ENCODE measurements at regions not wholly inside any gene's neighbourhood (a gene's known extent, or its start where the extent isn't known, plus 50 kb on each side); places are given as distances from the start of the nearest gene placed in this dataset.

DNA sequence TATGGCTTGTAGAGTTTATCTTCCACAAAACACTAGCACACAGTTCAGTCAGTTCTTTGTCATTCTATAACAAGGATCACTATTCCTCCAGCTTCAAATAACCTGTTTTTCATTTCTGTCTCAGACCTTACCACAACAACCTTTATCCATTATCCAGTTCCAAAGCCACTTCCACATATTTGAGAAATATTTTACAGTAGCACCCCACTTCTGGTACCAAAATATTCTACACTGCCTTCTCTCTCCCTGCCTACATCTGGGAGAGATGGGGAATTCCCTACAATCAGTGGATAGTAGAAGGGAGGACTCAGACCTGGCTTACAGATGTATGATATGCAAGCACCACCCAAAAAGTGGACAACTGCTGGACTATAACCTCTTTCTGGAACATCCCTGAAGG, 651.4 kb downstream of the ADGRL2 start:
- Histone ChIP-seq H3K9me3 (ENCODE audit: control insufficient read depth in 1 of 2, insufficient read depth in 1 of 2, low read length in 2 of 2) (no peaks in the 10 kb centered on the region), H3K27me3 (ENCODE audit: control insufficient read depth in 1 of 2, insufficient read depth in 2 of 2, low read length in 2 of 2) (no peaks in the 10 kb centered on the region), H3K4me3 (ENCODE audit: low read length) (no peak overlapping the region), H3K27ac (ENCODE audit: low read depth in 1 of 2, low read length in 2 of 2) (no peak overlapping the region), H3K4me1 (ENCODE audit: insufficient read depth, low read length) (no peaks in the 10 kb centered on the region), H3K36me3 (ENCODE audit: insufficient read depth, low read length) (no peaks in the 10 kb centered on the region)
- intact Hi-C loops (cut with DNase I, micrococcal nuclease): no loop called here
- POLR2A ChIA-PET: no interaction called here
- Mint-ChIP-seq H3K9me3 (peaks cover 3% of the 10 kb centered on the region), H3K4me1 (ENCODE audit: low read depth) (no peaks in the 10 kb centered on the region), H3K27ac (no peak overlapping the region), H3K27me3 (no peaks in the 10 kb centered on the region), H3K4me3 (no peak overlapping the region), H3K36me3 (ENCODE audit: low read depth) (no peaks in the 10 kb centered on the region)
- TF ChIP-seq, protein P1, sequence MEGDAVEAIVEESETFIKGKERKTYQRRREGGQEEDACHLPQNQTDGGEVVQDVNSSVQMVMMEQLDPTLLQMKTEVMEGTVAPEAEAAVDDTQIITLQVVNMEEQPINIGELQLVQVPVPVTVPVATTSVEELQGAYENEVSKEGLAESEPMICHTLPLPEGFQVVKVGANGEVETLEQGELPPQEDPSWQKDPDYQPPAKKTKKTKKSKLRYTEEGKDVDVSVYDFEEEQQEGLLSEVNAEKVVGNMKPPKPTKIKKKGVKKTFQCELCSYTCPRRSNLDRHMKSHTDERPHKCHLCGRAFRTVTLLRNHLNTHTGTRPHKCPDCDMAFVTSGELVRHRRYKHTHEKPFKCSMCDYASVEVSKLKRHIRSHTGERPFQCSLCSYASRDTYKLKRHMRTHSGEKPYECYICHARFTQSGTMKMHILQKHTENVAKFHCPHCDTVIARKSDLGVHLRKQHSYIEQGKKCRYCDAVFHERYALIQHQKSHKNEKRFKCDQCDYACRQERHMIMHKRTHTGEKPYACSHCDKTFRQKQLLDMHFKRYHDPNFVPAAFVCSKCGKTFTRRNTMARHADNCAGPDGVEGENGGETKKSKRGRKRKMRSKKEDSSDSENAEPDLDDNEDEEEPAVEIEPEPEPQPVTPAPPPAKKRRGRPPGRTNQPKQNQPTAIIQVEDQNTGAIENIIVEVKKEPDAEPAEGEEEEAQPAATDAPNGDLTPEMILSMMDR (IDR thresholded peaks at IDR 0.05): no peak
- DNase-seq: no peak
- ATAC-seq (ENCODE audit: poor library complexity): no peak
- CTCF ChIA-PET: no interaction called here

DNA sequence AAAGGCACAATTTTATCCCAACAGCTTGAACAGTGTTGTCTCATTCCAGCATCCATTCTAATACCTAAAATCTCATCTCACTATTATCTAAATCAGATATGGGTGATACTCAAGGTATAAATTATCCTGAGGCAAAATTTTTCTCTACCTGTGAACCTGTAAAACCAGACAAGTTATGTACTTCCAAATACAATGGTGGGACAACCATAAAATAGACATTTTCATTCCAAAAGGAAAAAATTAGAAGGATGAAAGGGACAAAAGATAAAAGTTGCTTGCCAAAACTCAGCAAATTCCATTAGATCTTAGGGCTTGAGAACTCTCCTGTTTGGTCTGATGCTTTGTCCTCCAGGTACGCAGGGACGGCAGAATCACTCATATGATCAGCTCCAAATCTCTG, 650.5 kb downstream of the ADGRL2 start:
- TF ChIP-seq, protein P1 (IDR thresholded peaks at IDR 0.05): no peak
- ChIA-PET CTCF (no interaction called here), POLR2A (no interaction called here)
- Mint-ChIP-seq H3K4me3 (no peak overlapping the region), H3K27me3 (no peaks in the 10 kb centered on the region), H3K9me3 (peaks cover 3% of the 10 kb centered on the region), H3K4me1 (ENCODE audit: low read depth) (no peaks in the 10 kb centered on the region), H3K36me3 (ENCODE audit: low read depth) (no peaks in the 10 kb centered on the region), H3K27ac (no peak overlapping the region)
- Histone ChIP-seq H3K4me1 (ENCODE audit: insufficient read depth, low read length) (no peaks in the 10 kb centered on the region), H3K9me3 (ENCODE audit: control insufficient read depth in 1 of 2, insufficient read depth in 1 of 2, low read length in 2 of 2) (no peaks in the 10 kb centered on the region), H3K36me3 (ENCODE audit: insufficient read depth, low read length) (no peaks in the 10 kb centered on the region), H3K27me3 (ENCODE audit: control insufficient read depth in 1 of 2, insufficient read depth in 2 of 2, low read length in 2 of 2) (no peaks in the 10 kb centered on the region), H3K4me3 (ENCODE audit: low read length) (no peak overlapping the region), H3K27ac (ENCODE audit: low read depth in 1 of 2, low read length in 2 of 2) (no peak overlapping the region)
- intact Hi-C loops (cut with DNase I, micrococcal nuclease): no loop called here
- DNase-seq (no peak), ATAC-seq (ENCODE audit: poor library complexity) (no peak)

DNA sequence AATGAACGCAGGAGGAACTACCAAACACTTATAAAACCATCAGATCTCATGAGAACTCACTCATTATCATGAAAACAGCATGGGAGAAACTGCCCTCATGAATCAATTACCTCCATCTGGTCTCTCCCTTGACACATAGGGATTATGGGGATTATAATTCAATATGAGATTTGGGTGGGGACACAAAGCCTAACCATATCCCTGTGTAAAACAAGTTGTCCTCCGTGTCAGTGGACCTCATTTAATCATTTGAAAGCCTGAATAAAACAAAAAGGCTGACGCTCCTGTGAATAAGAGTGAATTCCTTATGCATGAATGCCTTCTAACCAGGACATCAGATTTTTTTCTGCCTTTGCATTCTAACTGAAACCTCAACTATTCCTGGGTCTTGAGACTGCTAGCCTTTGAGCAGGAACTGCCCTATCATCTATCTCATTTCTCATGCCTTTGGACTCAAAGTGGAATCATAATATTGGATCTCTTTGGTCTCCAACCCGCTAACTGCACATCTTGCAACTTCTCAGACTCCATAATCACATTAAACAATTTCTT, 648.8 kb downstream of the ADGRL2 start:
- Histone ChIP-seq H3K27ac (ENCODE audit: low read depth in 1 of 2, low read length in 2 of 2) (no peak overlapping the region), H3K4me3 (ENCODE audit: low read length) (no peak overlapping the region), H3K27me3 (ENCODE audit: control insufficient read depth in 1 of 2, insufficient read depth in 2 of 2, low read length in 2 of 2) (no peaks in the 10 kb centered on the region), H3K4me1 (ENCODE audit: insufficient read depth, low read length) (no peaks in the 10 kb centered on the region), H3K9me3 (ENCODE audit: control insufficient read depth in 1 of 2, insufficient read depth in 1 of 2, low read length in 2 of 2) (no peaks in the 10 kb centered on the region), H3K36me3 (ENCODE audit: insufficient read depth, low read length) (no peaks in the 10 kb centered on the region)
- Mint-ChIP-seq H3K9me3 (peaks cover 3% of the 10 kb centered on the region), H3K27ac (no peak overlapping the region), H3K4me1 (ENCODE audit: low read depth) (no peaks in the 10 kb centered on the region), H3K36me3 (ENCODE audit: low read depth) (no peaks in the 10 kb centered on the region), H3K27me3 (no peaks in the 10 kb centered on the region), H3K4me3 (no peak overlapping the region)
- POLR2A ChIA-PET: no interaction called here
- CTCF ChIA-PET: no interaction called here
- DNase-seq (no peak), ATAC-seq (ENCODE audit: poor library complexity) (no peak)
- TF ChIP-seq, protein P1 (IDR thresholded peaks at IDR 0.05): no peak
- intact Hi-C loops (cut with DNase I, micrococcal nuclease): no loop called here
